ENCODE measurements at regions not wholly inside any gene's neighbourhood (a gene's known extent, or its start where the extent isn't known, plus 50 kb on each side); places are given as distances from the start of the nearest gene placed in this dataset.

GRCh38 chr1:222920169-222920568 is 105.3 kb downstream of the DISP1 start:
- TF ChIP-seq CTCF (IDR thresholded peaks at IDR 0.05; ENCODE audit: unreplicated experiment in 3 of 3): no peak
- Mint-ChIP-seq H3K4me1 (peaks cover 21% of the 10 kb centered on the region), H3K27ac (peak overlapping the region; percentile 58 to 70 (median 59)), H3K36me3 (ENCODE audit: low read depth) (peaks cover 25% of the 10 kb centered on the region), H3K27me3 (ENCODE audit: low read depth) (no peaks in the 10 kb centered on the region), H3K9me3 (peaks cover 22% of the 10 kb centered on the region), H3K4me3 (no peak overlapping the region)

GRCh38 chr1:222921945-222922344 is 107.1 kb downstream of the DISP1 start:
- Mint-ChIP-seq H3K27me3 (ENCODE audit: low read depth) (no peaks in the 10 kb centered on the region), H3K36me3 (ENCODE audit: low read depth) (peaks cover 21% of the 10 kb centered on the region), H3K9me3 (peaks cover 16% of the 10 kb centered on the region), H3K27ac (no peak overlapping the region), H3K4me1 (peaks cover 21% of the 10 kb centered on the region), H3K4me3 (no peak overlapping the region)
- no peak for TF ChIP-seq CTCF (IDR thresholded peaks at IDR 0.05; ENCODE audit: unreplicated experiment in 3 of 3)

- Mint-ChIP-seq H3K9me3 (peaks cover 5% of the 10 kb centered on the region), H3K36me3 (ENCODE audit: low read depth) (peaks cover 6% of the 10 kb centered on the region), H3K4me1 (peaks cover 32% of the 10 kb centered on the region), H3K27me3 (ENCODE audit: low read depth) (peaks cover 3% of the 10 kb centered on the region), H3K27ac (no peak overlapping the region), H3K4me3 (no peak overlapping the region)
- no peak for TF ChIP-seq CTCF (IDR thresholded peaks at IDR 0.05; ENCODE audit: unreplicated experiment in 3 of 3)
These were observed 108.7 kb downstream of the DISP1 start for GRCh38 chr1:222923506-222923905.

GRCh38 chr1:222924136-222924706 is 109.4 kb downstream of the DISP1 start:
- TF ChIP-seq CTCF (IDR thresholded peaks at IDR 0.05; ENCODE audit: unreplicated experiment in 3 of 3): no peak
- Mint-ChIP-seq H3K27me3 (ENCODE audit: low read depth) (peaks cover 3% of the 10 kb centered on the region), H3K9me3 (peaks cover 3% of the 10 kb centered on the region), H3K4me1 (peaks cover 36% of the 10 kb centered on the region), H3K4me3 (no peak overlapping the region), H3K27ac (no peak overlapping the region), H3K36me3 (ENCODE audit: low read depth) (peaks cover 4% of the 10 kb centered on the region)

- no peak overlapping the region for H3K4me3 Mint-ChIP-seq
These were observed 111.7 kb downstream of the DISP1 start for GRCh38 chr1:222926566-222926965.

More at GRCh38 chr1:222926566-222926965, 111.7 kb downstream of the DISP1 start:
- Mint-ChIP-seq H3K27me3 (ENCODE audit: low read depth) (peaks cover 3% of the 10 kb centered on the region), H3K4me1 (peaks cover 41% of the 10 kb centered on the region), H3K27ac (peak overlapping the region in 2 of 3 experiments; percentile 55 to 61), H3K9me3 (no peaks in the 10 kb centered on the region), H3K36me3 (ENCODE audit: low read depth) (no peaks in the 10 kb centered on the region)
- TF ChIP-seq CTCF (IDR thresholded peaks at IDR 0.05; ENCODE audit: unreplicated experiment in 3 of 3): no peak

Measured in nephron (organoid).